OCI-LY3 (cell line): ENCODE measurements at regions not wholly inside any gene's neighbourhood (a gene's known extent, or its start where the extent isn't known, plus 50 kb on each side); places are given as distances from the start of the nearest gene placed in this dataset.

ENCODE experiments used
- CTCF ChIP-seq: fragments of 200-600, 300-600 bp; sonication (generic); IDR thresholded peaks from 2 replicates; pipeline ENCODE4 v1.5.1; 2014; ENCODE audit warnings: antibody characterized with exemption, low read length, low read depth
- EZH2phosphoT487 ChIP-seq: fragments of 200-600 bp; shearing (Covaris generic); IDR thresholded peaks from 2 replicates; pipeline ENCODE4 v1.6.1; 2018; ENCODE audit warnings: antibody characterized with exemption, mixed run types, low read depth

DNA sequence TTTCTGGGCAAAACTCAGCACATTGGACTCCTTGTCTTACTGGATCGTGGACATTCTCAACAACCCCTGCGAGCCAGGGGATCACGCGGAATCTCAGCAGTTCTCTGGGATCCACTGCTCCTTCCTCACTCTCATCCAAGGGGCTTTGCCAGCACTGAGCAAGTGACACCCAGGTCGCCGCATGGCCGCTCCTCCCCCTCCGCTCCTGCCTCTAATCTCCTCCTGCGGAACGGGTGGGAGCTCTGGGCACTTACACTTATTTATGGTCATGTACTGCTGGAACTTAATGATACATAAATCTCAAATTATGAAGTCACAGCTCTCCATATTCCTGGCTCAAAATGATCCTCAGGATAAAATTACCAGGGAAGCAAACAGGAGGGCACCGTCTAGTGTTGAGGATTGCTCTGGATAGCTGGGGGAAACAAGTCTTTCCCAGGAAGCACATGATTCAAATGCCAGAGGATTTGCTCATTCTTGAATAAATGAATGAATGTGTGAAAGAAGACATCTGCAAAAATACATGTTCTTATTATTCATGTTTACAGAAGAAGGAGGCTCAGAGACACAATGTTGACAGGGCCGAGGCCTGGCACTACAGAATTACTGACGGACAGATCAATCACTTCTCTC lies 1077.3 kb downstream of the TBC1D22A start:
- TF ChIP-seq CTCF (no peak), EZH2phosphoT487 (no peak)
